GDM1 (cell line): ENCODE measurements at regions not wholly inside any gene's neighbourhood (a gene's known extent, or its start where the extent isn't known, plus 50 kb on each side); places are given as distances from the start of the nearest gene placed in this dataset.
"Not testable (repeated sequence)": the region's sequence is repeated elsewhere in the genome, so short reads cannot be mapped to it uniquely, and the experiment has no call there.

ENCODE experiments used
- DNase-seq: peaks from one replicate; lab custom pipeline; 2025; lab: John Stamatoyannopoulos, UW

DNA sequence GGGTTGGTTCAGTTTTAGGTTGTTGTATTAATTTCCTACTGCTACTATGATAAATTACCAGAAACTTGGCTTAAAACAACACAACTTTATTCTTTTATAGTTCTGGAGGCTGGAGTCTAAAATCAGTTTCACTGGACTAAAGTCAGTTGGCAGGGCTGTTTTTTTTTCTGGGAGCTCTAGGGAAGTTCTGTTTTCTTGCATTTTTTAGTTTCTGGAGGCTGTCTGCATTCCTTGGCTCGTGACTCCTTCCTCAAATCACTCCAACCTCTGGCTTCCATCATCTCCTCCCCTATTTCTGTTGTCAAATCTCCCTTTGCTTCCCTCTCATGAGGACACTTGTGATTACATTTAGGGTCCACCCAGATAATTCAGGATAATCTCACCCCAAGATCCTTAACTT lies 51.3 kb upstream of the SUB1 start:
- DNase-seq, result no peak

DNA sequence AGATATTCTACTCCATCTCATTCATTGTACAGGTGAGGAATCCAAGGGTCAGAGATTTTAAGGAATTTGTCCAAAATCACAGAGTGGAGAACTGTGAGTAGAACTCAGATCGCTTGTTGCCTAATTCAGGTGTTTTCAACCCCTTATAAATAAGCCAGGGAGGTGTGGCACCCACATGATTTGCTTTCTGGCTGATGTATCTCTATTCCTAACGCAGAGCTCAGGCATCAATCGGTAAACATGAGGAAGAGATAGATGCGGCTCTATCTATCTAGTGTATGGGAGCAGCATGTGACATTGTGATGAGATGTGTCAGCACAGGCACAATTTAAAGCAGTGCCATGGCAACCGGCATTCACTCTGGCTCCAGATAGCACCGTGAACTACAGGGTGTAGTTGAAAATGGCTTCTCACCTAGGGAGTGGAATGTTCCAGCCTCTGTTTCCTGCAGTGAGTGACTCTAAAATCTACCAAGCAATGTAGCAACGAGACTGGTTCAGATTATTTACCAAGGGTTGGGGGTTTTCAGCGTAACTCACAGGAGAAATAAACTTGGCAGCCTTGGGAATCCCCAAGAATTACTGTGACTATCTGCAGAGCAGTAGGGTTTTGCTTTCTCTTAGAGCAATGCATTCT lies 53.4 kb upstream of the SUB1 start:
- DNase-seq, result no peak

DNA sequence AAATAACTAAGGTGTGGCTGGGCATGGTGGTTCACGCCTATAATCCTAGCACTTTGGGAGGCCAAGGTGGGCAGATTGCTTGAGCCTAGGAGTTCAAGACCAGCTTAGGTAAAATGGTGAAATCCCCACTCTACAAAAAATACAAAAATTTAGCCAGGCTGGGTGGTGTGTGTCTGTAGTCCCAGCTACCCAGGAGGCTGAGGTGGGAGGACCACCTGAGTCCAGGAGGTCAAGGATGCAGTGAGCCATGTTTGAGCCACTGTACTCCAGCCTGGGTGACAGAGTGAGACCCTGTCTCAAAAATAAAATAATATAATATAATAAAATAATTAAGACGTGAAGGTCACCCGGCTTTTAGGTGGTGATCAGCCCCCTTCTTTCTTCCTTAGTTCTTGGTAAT lies 58.0 kb upstream of the SUB1 start:
- DNase-seq, result not testable (repeated sequence)

DNA sequence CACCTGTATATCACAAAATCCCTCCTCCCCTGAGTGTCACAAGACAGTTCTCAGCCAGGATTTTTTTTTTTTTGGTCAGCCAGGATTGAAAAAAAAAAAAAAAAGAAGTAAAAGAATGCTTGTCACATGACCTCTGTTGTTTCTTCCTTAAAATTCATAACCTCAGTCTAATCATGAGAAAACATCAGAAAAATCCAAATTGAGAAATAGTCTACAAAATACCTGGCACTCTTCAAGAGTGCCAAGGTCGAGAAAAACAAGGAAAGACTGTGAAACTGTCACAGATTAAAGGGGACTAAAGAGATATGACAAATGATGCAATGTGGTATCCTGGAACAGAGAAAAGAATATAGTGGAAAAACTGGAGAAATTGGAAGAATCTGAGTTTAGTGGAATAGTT lies 58.5 kb upstream of the SUB1 start:
- no peak for DNase-seq

DNA sequence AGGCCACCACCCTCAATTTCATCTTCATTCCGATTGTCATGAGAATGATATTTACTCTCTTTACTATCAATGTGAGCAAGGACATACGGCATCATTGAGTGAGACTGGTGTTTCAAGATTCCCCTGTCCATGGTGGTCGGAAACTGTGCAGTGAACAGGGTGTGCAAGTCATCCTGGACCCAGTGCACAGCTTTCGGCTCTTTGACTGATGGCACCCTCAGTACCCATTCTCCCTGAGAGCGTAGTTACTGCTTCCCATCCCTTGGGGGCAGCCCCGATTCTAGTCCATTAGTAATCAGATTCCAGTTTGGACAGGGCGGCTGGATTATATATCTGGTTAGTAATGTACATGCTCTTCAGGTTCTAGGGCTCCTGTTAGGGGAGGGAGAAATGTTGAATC lies 61.7 kb upstream of the SUB1 start:
- no peak for DNase-seq

DNA sequence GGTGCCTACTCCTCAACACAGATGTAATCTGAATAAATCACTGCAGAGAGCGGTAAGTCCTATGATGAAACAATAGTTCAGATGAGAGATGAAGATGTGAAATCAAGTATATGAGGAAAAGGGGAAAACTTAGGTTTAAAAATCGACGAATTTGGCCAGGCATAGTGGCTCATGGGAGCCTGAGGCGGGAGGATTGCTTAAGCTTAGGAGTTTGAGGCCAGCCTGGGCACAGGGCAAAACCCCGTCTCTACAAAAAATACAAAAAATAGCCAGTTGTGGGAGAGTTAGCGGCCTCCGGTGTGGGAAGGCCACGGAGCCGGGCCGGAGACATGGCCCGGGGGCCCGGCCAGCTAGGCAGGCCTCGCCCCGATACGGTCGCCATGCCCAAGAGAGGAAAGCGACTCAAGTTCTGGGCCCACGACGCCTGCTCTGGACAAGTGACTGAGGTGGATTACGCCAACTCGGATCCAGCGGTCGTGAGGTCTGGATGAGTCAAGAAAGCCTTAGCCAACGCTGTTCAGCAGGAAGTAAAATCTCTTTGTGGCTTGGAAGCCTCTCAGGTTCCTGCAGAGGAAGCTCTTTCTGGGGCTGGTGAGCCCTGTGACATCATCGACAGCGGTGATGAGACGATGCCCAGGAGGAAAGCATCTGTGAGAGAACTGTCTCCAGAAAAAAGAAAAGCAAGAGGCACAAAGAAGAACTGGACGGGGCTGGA lies 62.8 kb upstream of the SUB1 start:
- peak; percentile 46 for DNase-seq

DNA sequence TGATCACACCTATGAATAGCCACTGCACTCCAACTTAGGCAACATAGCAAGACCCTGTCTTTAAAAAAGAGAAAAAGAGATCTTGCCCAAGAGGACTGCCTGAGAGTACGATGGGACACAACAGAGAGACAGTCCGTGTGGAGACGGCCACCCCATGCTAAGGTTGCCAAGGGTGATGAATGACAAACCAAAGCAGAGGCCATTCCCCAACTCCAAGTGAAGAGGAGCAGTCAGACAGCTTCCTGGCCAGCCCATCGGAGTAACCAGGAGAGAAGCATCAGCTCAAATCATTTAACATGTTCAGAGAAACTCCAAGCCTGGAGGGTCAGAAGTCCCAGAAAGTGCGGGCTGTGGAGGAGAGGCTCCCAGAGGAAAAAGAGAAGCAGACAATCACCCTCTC lies 63.9 kb upstream of the SUB1 start:
- DNase-seq, result no peak

DNA sequence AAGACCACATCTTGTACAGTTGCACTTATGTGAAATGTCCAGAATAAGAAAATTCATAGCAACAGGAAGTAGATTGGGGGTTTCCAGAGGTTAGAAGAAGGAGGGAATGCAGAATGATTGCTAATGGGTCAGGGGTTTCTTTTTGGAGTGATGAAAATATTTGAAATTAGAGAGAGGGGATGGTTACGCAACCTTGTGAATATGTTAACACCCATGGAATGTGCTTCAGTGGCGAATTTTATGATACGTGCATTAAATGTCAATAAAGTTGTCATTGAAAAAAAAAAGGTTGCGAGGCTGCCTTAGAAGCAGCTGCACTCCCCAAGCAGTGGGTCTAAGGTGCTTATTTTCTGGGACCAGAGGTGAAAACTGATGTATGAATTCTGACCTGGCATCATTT lies 64.4 kb upstream of the SUB1 start:
- no peak for DNase-seq

DNA sequence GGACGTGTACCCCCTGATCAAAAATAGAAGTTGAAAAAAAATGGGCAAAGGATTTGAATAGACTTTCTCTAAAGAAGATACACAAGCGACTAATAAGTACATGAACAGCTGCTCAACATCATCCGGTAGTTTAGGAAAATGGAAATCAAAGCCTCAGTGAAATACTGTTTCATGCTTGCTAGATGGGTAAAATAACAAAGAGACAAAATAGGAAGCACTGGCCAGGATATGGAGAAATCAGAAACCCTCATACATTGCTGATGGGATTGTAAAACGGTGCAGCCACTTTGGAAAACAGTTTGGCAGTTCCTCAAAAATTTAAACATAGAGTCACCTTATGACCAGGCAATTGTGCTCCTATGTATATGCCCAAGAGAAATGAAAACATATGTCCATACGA lies 65.0 kb upstream of the SUB1 start:
- no peak for DNase-seq

DNA sequence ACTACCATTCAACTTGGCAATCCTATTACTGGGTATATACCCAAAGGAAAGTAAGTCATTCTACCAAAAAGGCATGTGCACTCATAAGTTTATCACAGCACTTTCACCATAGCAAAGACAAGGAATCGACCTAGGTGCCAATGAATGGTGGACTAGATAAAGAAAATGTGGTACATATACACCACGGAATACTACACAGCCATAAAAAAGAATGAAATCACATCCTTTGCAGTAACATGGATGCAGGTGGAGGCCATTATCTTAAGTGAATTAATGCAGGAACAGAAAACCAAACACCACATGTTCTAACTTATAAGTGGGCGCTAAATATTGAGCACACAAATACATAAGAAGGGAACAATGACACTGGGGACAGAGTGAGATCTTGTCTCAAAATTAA lies 65.8 kb upstream of the SUB1 start:
- no peak for DNase-seq

DNA sequence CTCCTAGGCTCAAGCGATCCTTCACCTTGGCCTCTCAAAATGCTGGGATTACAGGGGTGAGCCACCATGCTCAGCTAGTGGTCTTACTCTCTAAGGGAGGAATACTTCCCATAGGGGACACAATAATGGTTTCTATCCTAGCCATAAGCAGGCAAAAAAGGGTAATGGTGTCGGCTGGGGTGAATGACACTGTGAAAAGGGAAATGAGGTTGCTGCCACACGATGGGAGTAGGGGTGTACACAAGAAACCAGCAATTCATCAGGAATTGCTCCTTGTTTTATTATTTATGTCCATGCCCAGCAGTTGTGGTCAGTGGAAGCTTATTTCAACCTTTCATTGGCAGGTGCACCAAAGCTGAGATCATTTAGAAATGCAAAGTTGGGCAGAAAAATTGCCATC lies 70.3 kb upstream of the ZFR start:
- no peak for DNase-seq

DNA sequence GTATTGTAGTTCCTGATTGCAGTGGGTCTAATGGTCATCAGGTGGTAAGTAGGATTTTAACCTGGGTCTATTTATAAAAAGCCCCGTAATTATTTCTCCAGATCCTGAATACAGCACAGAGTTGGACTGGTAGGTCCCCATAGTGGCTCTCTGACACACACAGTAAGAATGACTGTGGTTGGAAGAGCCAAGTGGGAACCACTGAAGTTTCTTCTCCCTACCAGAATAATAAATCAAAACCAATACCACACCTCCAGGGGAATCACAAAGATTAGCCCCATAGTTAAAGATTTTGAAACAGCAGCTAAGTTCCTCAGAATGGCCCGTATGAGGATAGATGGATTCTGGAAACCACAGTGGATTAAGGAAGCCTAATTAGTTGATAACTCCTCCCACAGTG lies 68.4 kb upstream of the ZFR start:
- no peak for DNase-seq

DNA sequence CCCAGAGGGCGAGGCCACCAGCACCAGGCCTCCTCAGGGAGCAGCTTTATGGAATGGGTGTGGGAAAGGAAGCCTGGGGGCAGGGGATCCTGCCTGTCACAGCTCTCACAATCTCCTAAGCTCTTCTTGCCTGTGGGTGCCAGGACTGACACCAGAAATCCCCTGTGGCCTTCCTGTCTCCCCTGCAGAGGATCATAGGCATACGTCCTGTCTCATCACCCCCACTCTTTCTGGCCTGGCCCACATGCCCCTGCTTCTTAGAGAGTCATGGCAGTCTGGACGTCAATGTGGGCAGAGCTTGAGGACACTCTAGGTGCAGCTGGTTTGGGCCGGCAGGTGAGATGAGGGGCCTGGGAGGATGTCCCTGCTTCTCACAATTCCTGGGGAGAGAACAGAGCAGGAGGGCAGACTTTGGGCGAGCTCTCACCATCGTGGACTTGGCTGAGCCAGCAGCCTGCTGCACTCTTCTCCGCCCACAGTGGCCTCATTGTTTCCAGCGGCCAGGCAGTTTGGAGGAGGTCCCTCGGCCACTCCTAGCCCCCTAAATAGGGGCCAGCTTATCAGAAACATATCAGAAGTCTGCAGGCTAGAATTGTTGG lies 67.3 kb upstream of the ZFR start:
- DNase-seq, result no peak

DNA sequence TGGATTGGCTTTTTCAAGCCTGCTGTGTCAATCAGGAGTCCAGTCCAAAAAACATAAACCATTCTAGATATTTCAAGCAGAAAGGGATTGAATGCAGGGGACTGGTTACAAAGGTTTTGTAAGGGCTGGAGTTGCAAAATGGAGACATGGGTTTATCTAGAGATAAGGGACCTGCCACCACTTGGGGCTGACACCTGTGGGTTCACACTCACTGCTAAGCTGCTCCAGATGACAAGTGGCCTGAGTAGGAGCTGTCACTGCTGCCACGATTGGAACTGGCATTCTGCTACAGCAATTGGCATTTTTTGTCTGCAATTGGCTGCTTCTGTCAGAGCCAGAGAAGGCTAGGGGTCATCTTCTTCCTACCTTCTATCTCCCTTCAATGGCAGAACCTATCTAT lies 66.3 kb upstream of the ZFR start:
- no peak for DNase-seq

DNA sequence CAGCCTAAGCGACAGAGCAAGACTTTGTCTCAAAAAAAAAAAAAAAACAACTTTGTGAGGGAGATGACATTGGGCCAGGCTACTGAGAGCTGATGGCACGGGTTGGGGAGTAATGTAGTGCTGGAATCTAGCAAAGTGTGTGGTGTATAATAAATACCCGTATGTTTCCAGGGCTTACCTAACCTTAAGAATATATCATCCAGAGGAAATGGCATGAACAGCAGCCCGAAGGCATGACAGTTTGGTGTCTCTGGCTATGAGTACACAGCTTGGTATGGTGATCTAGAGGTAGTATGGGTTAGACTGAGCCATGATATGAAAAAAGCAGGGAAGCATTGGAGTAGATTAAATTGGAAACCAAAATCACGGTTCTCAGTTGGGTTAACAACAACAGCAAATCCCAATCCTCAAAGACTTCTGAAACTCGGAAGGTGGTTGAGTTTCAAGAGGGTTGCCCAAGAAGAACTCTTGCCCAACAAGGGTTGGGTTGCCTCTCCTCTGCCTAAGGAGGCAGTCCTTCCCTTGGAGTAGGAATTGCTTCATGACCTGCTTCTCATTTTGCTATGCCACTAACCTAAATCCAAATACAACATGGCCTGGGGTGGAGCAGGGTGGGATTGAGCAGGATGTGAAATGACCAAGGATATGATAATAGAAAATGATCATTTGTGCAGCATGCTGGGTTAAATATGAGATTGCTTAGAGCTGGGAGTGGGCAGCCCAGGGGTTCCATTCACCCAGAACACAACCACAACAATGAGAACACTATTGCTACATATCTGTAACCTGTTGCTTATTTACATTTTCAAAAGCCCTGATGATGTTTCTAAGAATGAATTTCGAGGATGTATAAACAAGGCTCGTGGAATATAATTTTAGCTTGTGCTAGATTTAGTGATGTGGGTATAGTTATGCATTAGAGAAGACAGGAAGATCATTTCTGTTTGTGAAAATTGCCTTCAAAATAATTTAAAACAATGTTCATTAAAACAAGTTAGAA lies 64.6 kb upstream of the ZFR start:
- no peak for DNase-seq

DNA sequence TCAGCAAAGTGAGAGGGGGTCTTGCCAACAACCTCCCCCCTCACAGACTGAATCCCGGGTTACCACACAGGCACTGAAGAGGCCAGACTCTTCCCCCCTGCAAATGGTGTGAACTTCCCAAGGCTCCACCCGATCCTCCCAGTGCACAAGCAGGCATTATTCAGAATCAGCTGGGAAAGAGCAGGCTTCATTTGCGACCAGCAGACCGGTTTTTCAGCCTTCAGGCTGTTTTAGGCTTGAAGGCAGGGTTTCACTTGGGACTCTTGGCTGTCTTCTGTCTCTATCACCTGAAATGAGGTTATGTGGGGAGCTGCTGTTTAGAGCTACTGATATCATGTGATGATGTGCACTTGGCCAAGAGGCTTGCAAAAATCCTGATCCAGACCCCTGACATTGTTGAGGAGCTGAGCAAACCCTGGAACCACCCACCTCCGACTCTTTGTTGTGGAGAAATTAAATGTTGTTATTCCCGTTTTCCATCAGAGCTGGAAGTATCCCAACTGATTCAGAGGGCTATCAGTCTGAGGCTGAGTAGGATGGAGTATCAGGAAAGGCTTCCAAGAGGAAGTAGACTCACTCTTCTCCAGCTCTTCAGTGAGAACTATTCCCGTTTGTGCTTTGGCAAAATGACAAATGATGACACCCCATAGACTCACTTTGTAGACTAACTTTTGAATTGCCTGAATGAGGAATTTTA lies 63.3 kb upstream of the ZFR start:
- DNase-seq, result no peak

DNA sequence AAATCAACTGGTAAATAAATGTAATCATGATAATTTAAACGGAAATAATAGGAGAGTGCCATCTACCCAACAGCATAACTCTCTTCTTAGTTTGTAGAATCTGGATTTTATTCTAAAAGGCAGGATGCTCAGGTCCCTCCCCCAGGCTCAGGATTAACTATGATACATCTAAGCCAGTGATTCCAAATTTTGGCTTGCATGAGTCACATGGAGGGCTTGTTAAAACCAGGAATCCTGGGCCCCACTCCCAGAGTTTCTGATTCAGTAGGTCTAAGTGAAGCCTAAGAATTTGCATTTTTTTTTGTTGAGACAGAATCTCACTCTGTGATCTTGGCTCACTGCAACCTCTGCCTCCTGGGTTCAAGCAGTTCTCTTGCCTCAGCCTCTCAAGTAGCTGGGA lies 62.3 kb upstream of the ZFR start:
- DNase-seq, result no peak

DNA sequence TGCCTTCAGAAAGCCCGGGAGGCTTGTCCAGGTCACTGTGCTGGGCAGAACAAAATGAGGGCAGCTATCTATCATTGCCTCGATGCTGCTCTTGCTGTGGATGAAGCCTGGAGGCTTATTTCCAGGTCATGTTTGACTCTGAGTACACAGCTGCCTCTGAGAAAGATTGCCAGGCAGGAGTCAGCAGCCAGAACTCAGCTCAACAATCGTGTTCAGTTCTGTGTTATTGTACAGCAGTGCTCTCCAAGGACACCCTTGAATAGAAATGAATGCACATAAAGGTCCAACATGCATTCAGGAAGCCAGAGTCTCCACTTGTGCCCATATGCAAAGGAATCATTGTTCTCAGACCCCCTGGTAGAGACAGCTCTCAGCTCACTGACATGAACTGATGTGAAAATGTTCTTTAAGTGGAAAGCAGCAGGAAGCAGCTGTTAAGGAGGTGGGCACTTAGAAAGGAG lies 61.7 kb upstream of the ZFR start:
- no peak for DNase-seq

DNA sequence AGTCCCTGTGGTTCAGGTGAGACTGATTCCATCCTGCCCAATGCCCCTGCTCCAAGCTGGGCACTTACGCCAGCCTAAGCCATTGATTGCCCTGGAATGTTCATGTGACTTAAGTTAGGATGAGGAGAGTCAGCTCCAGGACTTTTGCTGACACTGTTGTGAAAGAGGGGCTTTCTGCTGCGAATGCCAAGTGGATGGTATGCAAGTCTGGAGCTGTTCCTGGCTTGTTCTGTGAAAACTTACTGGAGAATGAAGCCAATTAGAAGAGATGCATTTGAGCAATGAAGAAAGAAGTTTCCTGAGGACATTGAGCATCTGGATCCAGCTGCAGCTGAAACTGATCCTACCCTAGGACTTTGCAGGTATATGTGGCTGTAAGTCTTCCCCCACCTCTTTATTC lies 61.2 kb upstream of the ZFR start:
- no peak for DNase-seq

DNA sequence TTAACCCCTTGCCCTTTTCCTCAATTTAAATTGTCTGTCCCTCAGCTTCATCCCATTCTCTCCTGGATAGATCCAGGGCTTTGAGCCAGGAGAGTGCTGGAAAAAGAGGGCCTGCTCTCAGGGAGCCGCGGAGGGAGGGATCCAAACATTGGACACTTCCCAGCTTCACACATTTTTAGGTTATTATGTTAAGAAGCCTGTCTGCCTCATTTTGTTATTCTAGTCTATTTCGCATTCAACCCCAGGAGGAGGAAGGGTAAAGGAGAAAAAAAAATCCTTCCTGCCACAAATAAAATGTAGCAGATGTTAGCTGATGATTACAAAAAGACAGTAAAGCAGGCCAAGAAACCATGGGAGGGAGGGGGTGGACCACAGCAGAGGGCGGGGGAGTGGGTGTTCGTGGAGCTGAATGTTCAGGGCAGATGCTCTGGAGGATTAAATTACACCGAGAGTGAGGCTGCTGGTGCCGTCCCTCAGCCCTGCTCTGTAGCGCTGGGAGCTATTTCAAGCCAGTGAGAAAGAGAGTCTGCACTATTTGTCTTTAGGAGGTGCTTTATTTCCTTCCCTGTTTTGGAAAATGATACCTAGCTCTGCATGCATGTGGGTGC lies 60.6 kb upstream of the ZFR start:
- peak; percentile 66 for DNase-seq

DNA sequence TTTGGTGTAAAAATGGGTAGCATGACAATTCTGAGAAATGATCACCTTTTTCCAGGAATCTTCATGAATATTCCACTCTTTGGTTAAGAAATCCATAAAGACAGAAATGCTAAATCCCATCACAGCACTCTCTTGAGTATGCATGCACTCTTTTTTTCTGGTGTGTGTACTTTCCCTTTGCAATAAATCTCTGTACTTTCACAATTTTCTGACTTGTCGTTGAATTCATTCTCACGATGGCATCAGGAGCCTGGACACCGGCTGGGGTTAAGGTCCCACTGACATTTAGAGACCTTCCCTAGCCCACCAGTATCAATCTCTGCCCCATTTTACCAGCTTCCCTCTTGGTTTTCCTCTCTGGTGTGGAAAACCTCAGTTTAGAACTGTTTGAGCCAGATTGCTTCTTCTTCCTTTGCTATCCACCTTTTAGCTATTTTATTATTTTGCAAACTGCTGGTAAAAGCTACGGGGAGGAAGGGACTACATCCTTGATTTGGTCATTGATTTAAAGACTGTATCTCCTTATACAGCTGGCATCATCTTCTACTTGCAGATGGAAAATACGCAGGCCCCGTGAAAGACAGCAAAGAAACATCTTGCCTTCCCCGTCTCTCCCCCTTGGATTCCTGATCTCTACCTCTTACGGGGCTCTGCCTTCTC lies 59.9 kb upstream of the ZFR start:
- no peak for DNase-seq
